ENCODE measurements at regions not wholly inside any gene's neighbourhood (a gene's known extent, or its start where the extent isn't known, plus 50 kb on each side); places are given as distances from the start of the nearest gene placed in this dataset.

DNA sequence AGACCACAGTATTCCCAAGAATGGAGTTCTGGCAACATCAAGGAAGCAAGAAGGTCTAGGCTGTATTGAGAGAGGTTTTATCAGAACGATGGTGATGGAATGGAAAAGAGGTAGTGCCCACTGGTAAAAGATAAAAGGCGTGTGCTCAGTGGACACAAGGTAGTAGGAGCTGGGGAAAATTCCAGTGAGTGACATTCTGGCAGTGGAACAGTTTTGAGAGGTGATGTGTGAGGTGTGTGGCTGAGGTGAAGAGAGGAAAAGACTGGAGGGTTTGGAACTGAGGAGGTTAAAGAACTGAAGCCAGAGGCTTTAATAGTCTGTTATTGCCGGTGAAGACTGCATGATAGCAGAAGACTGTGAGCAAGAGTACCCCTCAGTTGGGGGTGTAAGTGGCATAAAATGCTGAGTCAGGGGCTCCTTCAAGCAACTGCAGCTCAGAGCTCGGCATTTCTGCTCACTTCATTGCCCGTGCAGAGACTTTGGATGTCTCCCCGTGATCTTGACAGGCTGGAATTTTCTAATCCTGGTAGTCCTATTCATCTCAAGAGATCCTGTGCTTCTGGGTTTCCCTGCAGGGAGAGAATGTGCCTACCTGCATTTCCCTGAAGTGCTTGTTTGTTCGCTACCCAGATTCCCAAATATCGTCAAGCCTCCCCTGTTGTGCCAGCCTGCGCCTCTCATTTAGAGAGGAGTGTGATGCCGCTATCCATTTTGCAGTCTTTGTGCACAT lies 191.0 kb downstream of the SATB1 start:
- TF ChIP-seq, protein P1, sequence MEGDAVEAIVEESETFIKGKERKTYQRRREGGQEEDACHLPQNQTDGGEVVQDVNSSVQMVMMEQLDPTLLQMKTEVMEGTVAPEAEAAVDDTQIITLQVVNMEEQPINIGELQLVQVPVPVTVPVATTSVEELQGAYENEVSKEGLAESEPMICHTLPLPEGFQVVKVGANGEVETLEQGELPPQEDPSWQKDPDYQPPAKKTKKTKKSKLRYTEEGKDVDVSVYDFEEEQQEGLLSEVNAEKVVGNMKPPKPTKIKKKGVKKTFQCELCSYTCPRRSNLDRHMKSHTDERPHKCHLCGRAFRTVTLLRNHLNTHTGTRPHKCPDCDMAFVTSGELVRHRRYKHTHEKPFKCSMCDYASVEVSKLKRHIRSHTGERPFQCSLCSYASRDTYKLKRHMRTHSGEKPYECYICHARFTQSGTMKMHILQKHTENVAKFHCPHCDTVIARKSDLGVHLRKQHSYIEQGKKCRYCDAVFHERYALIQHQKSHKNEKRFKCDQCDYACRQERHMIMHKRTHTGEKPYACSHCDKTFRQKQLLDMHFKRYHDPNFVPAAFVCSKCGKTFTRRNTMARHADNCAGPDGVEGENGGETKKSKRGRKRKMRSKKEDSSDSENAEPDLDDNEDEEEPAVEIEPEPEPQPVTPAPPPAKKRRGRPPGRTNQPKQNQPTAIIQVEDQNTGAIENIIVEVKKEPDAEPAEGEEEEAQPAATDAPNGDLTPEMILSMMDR (IDR thresholded peaks at IDR 0.05) = no peak
- no peak for TF ChIP-seq ESRRA (IDR thresholded peaks at IDR 0.05; ENCODE audit: borderline replicate concordance, low read length)
- no peak for TF ChIP-seq POLR2A (IDR thresholded peaks at IDR 0.05; ENCODE audit: low read length)
- no peak for TF ChIP-seq RCOR1 (IDR thresholded peaks at IDR 0.05; ENCODE audit: low read depth, low read length)
- no peak for TF ChIP-seq HDAC2 (IDR thresholded peaks at IDR 0.05)
- no peak for TF ChIP-seq CEBPB (IDR thresholded peaks at IDR 0.05)
- no peak for TF ChIP-seq ZC3H11A (IDR thresholded peaks at IDR 0.05)
- TF ChIP-seq, protein P2, sequence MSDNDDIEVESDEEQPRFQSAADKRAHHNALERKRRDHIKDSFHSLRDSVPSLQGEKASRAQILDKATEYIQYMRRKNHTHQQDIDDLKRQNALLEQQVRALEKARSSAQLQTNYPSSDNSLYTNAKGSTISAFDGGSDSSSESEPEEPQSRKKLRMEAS (IDR thresholded peaks at IDR 0.05) = no peak
- no peak for TF ChIP-seq JUN (IDR thresholded peaks at IDR 0.05)
- no peak for TF ChIP-seq CBX2 (IDR thresholded peaks at IDR 0.05; ENCODE audit: borderline replicate concordance, low read depth)

Data from A549 (cell line).